A549 (cell line): ENCODE measurements at regions not wholly inside any gene's neighbourhood (a gene's known extent, or its start where the extent isn't known, plus 50 kb on each side); places are given as distances from the start of the nearest gene placed in this dataset.
"Not testable (repeated sequence)": the region's sequence is repeated elsewhere in the genome, so short reads cannot be mapped to it uniquely, and the experiment has no call there.

Experiments used
- ATAC-seq, 2 experiments: fragments of 200-7000 bp in 1 of 2; fragments of >200 bp in 1 of 2; cut with Nextera tagmentation in 1 of 2; cut with Tn5 transposase in 1 of 2; 3 replicates each; pipeline versions ENCODE4 v1.8.0 to v1.9.1; 2018 to 2020; ENCODE audit warnings: mild to moderate bottlenecking in 1 of 2, moderate library complexity in 1 of 2
- CTCF ChIA-PET: fragments of 300-600 bp; sonication (Branson Sonifier 250); formaldehyde crosslinking; extraction: SDS; loops from one replicate; lab custom pipeline; 2021; ENCODE audit warnings: antibody characterized with exemption, inconsistent platforms; lab: Yijun Ruan, JAX
- POLR2A ChIA-PET: fragments of 350-600 bp; formaldehyde crosslinking; extraction: SDS; loops from one replicate; lab custom pipeline; 2021; ENCODE audit warnings: antibody characterized with exemption, inconsistent platforms; lab: Yijun Ruan, JAX
- DNase-seq, 2 experiments: peaks; one replicate each; pipeline versions ENCODE4 v3.0.0 to v3.0.0-alpha.2; 2011 to 2016; ENCODE audit warnings: low read depth in 1 of 2, low spot score in 1 of 2
- FAIRE-seq: peaks from 2 replicates; lab custom pipeline; 2011; peaks lifted over from hg19 to GRCh38; lab: Jason Lieb, UNC
- H3K27ac ChIP-seq, 2 experiments: fragments of >200 bp; sonication (Bioruptor Twin); formaldehyde crosslinking; 3 replicates each; pipeline ENCODE4 v1.5.1; 2016 to 2017
- H3K4me1 ChIP-seq: fragments of >200 bp; sonication (Bioruptor Twin); formaldehyde crosslinking; 3 replicates; pipeline ENCODE4 v1.6.1; 2016
- H3K4me2 ChIP-seq: fragments of >200 bp; sonication (Bioruptor Twin); formaldehyde crosslinking; 3 replicates; pipeline ENCODE4 v1.6.1; 2016
- H3K4me3 ChIP-seq: fragments of >200 bp; sonication (Bioruptor Twin); formaldehyde crosslinking; 3 replicates; pipeline ENCODE4 v1.5.1; 2016
- H3K9me3 ChIP-seq: fragments of >200 bp; sonication (Bioruptor Twin); formaldehyde crosslinking; 3 replicates; pipeline ENCODE4 v1.6.1; 2016
- BHLHE40 ChIP-seq: IDR thresholded peaks from 2 replicates; pipeline ENCODE4 v1.6.1; 2012; ENCODE audit warnings: low read depth, low read length, inconsistent platforms
- CBX2 ChIP-seq: fragments of 200-600 bp; sonication (generic); IDR thresholded peaks from 2 replicates; pipeline ENCODE4 v1.6.1; 2016; ENCODE audit warnings: low read depth, mild to moderate bottlenecking, borderline replicate concordance
- CEBPB ChIP-seq, 2 experiments: fragments of >200 bp in 1 of 2; sonication (Bioruptor Twin) in 1 of 2; formaldehyde crosslinking in 1 of 2; IDR thresholded peaks; 2 replicates each; pipeline ENCODE4 v1.6.1; 2012 to 2016
- EP300 ChIP-seq, 2 experiments: fragments of >200 bp; sonication (Bioruptor Twin); formaldehyde crosslinking; IDR thresholded peaks; 2 replicates in 1 of 2; 3 replicates in 1 of 2; pipeline ENCODE4 v1.6.1; 2016 to 2017
- ESRRA ChIP-seq: fragments of 150-350 bp; IDR thresholded peaks from 2 replicates; pipeline ENCODE4 v1.6.1; 2014; ENCODE audit warnings: mild to moderate bottlenecking, low read length, borderline replicate concordance
- FOSL2 ChIP-seq, 2 experiments: fragments of 450-650 bp in 1 of 2; fragments of >200 bp in 1 of 2; sonication (Bioruptor Twin) in 1 of 2; formaldehyde crosslinking; IDR thresholded peaks; 2 replicates each; pipeline versions ENCODE4 v1.5.0 to v1.6.1; 2016 to 2020; ENCODE audit warnings: mild to moderate bottlenecking in 1 of 2, moderate library complexity in 1 of 2
- FOXS1 ChIP-seq: fragments of 250-450 bp; sonication (Bioruptor Pico); IDR thresholded peaks from 2 replicates; pipeline ENCODE4 v1.5.0; 2020; ENCODE audit warnings: mild to moderate bottlenecking, moderate library complexity
- GATA3 ChIP-seq: IDR thresholded peaks from 2 replicates; pipeline ENCODE4 v1.6.1; 2012; ENCODE audit warnings: borderline replicate concordance
- HDAC2 ChIP-seq: fragments of 200-600 bp; sonication (generic); IDR thresholded peaks from 2 replicates; pipeline ENCODE4 v1.6.1; 2016
- HOXA7 ChIP-seq: fragments of 250-450 bp; sonication (Bioruptor Pico); IDR thresholded peaks from 2 replicates; pipeline ENCODE4 v1.5.0; 2020; ENCODE audit warnings: mild to moderate bottlenecking, moderate library complexity
- HOXB13 ChIP-seq: fragments of 250-450 bp; sonication (Bioruptor Pico); IDR thresholded peaks from 2 replicates; pipeline ENCODE4 v1.5.0; 2020; ENCODE audit warnings: low read depth, mild to moderate bottlenecking, moderate library complexity
- HOXB5 ChIP-seq: fragments of 250-450 bp; sonication (Bioruptor Pico); IDR thresholded peaks from 2 replicates; pipeline ENCODE4 v1.5.0; 2020; ENCODE audit warnings: mild to moderate bottlenecking, moderate library complexity
- KDM1A ChIP-seq: fragments of 200-600 bp; sonication (generic); IDR thresholded peaks from 2 replicates; pipeline ENCODE4 v1.6.1; 2016; ENCODE audit warnings: low read depth, mild to moderate bottlenecking
- MYC ChIP-seq: IDR thresholded peaks from 2 replicates; pipeline ENCODE4 v1.6.1; 2012; ENCODE audit warnings: mild to moderate bottlenecking, inconsistent platforms, low read length, improper control_type of control experiment, borderline replicate concordance
- NR3C1 ChIP-seq: fragments of >200 bp; sonication (Bioruptor Twin); formaldehyde crosslinking; IDR thresholded peaks from 3 replicates; pipeline ENCODE4 v1.6.1; 2017
- POLR2A ChIP-seq: IDR thresholded peaks from 2 replicates; pipeline ENCODE4 v1.6.1; 2012; ENCODE audit warnings: mild to moderate bottlenecking, low read length
- POLR2AphosphoS2 ChIP-seq: conservative IDR thresholded peaks from 2 replicates; pipeline ENCODE4 v1.6.1; 2012; ENCODE audit warnings: low read length, improper control_type of control experiment, inconsistent platforms
- RAD21 ChIP-seq, 2 experiments: fragments of >200 bp in 1 of 2; sonication (Bioruptor Twin) in 1 of 2; formaldehyde crosslinking in 1 of 2; IDR thresholded peaks in 1 of 2; conservative IDR thresholded peaks in 1 of 2; 2 replicates in 1 of 2; 3 replicates in 1 of 2; pipeline ENCODE4 v1.6.1; 2012 to 2018; ENCODE audit warnings: inconsistent platforms in 1 of 2
- RCOR1 ChIP-seq: fragments of 150-350 bp; IDR thresholded peaks from 2 replicates; pipeline ENCODE4 v1.6.1; 2014; ENCODE audit warnings: antibody characterized with exemption, low read length, low read depth
- RNF2 ChIP-seq: fragments of 200-600 bp; sonication (generic); IDR thresholded peaks from 2 replicates; pipeline ENCODE4 v1.6.1; 2016; ENCODE audit warnings: low read depth, mild to moderate bottlenecking, antibody characterized with exemption, moderate library complexity, borderline replicate concordance
- TP53 ChIP-seq: fragments of 250-450 bp; sonication (Bioruptor Pico); IDR thresholded peaks from 2 replicates; pipeline ENCODE4 v1.5.0; 2021; ENCODE audit warnings: mild to moderate bottlenecking, moderate library complexity
- ZFP36 ChIP-seq: fragments of 450-650 bp; IDR thresholded peaks from 2 replicates; pipeline ENCODE4 v1.6.1; 2014; ENCODE audit warnings: borderline replicate concordance; ENCODE audit not compliant: partially characterized antibody
- ZSCAN20 ChIP-seq: fragments of 250-450 bp; sonication (Bioruptor Pico); IDR thresholded peaks from 2 replicates; pipeline ENCODE4 v1.8.0; 2022; ENCODE audit warnings: mild to moderate bottlenecking, moderate library complexity
- WGBS: methylation state at CpG from one replicate; pipeline ENCODE4 v1.1.6; 2017; ENCODE audit errors: missing lambda C conversion rate; 5-methylcytosine and 5-hydroxymethylcytosine counted together
- TF ChIP-seq, protein P1 (sequence below): fragments of 200-600 bp; sonication (generic); IDR thresholded peaks from 2 replicates; pipeline ENCODE4 v1.6.1; 2016; ENCODE audit warnings: antibody characterized with exemption, mild to moderate bottlenecking, moderate library complexity
- TF ChIP-seq, protein P2 (sequence below): fragments of 450-650 bp; IDR thresholded peaks from 2 replicates; pipeline ENCODE4 v1.6.1; 2014; ENCODE audit warnings: antibody characterized with exemption
- TF ChIP-seq, protein P3 (sequence below): fragments of 250-450 bp; sonication (Bioruptor Pico); IDR thresholded peaks from 2 replicates; pipeline ENCODE4 v1.5.0; 2021; ENCODE audit warnings: mild to moderate bottlenecking, moderate library complexity, borderline replicate concordance
- TF ChIP-seq, protein P4 (sequence below): IDR thresholded peaks from 2 replicates; pipeline ENCODE4 v1.6.1; 2012

DNA sequence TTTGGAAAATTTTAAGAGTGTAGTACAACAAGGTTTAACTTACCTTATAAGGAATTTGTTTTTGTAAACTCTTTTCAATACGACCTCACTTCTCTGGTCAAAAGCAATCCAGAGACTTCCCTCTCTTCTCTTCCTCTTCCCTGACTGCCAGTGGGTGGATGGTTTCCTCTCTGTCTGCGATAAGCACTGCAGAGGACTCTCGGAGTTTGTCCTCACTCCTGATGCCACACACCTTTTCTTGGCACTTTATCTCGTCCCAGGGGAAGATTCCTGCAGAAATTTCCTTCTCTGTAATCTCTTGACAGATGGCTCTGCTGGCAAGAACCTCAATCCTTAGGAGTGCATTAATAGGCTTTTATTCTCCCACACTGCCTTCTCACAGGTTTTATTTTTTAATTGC, 641.6 kb downstream of the NR2F1-AS1 start:
- Histone ChIP-seq H3K27ac (peak overlapping the region; percentile 5 to 71; a peak in 3 of 6 replicates), H3K4me3 (no peak overlapping the region), H3K9me3 (no peaks in the 10 kb centered on the region), H3K4me1 (peaks cover 6% of the 10 kb centered on the region), H3K4me2 (peak overlapping the region; percentile 19; the same call in 2 of the 3 replicates)
- DNase-seq (peak in 1 of 2 experiments; percentile 12), FAIRE-seq (no peak), ATAC-seq (no peak; a peak in 1 of 6 replicates)
- ChIA-PET CTCF (no interaction called here), POLR2A (no interaction called here)
- WGBS, result 31% methylated on average over 4 of the region's 4 CpGs
- TF ChIP-seq, protein P1, sequence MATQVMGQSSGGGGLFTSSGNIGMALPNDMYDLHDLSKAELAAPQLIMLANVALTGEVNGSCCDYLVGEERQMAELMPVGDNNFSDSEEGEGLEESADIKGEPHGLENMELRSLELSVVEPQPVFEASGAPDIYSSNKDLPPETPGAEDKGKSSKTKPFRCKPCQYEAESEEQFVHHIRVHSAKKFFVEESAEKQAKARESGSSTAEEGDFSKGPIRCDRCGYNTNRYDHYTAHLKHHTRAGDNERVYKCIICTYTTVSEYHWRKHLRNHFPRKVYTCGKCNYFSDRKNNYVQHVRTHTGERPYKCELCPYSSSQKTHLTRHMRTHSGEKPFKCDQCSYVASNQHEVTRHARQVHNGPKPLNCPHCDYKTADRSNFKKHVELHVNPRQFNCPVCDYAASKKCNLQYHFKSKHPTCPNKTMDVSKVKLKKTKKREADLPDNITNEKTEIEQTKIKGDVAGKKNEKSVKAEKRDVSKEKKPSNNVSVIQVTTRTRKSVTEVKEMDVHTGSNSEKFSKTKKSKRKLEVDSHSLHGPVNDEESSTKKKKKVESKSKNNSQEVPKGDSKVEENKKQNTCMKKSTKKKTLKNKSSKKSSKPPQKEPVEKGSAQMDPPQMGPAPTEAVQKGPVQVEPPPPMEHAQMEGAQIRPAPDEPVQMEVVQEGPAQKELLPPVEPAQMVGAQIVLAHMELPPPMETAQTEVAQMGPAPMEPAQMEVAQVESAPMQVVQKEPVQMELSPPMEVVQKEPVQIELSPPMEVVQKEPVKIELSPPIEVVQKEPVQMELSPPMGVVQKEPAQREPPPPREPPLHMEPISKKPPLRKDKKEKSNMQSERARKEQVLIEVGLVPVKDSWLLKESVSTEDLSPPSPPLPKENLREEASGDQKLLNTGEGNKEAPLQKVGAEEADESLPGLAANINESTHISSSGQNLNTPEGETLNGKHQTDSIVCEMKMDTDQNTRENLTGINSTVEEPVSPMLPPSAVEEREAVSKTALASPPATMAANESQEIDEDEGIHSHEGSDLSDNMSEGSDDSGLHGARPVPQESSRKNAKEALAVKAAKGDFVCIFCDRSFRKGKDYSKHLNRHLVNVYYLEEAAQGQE, result no peak
- TF ChIP-seq HOXB5 (no peak), POLR2AphosphoS2 (no peak), TP53 (CRISPR knock-in tag) (no peak), RAD21 (conservative IDR thresholded peaks at IDR 0.05 in 1 of 2, IDR thresholded peaks at IDR 0.05 in 1 of 2) (no peak), HOXB13 (CRISPR knock-in tag) (no peak), ZFP36 (no peak), MYC (no peak), CBX2 (no peak), FOXS1 (no peak), CEBPB (IDR thresholded peaks at IDR 0.05) (no peak), RNF2 (no peak), EP300 (IDR thresholded peaks at IDR 0.05) (no peak), HOXA7 (CRISPR knock-in tag) (no peak), ESRRA (no peak), BHLHE40 (no peak)

DNA sequence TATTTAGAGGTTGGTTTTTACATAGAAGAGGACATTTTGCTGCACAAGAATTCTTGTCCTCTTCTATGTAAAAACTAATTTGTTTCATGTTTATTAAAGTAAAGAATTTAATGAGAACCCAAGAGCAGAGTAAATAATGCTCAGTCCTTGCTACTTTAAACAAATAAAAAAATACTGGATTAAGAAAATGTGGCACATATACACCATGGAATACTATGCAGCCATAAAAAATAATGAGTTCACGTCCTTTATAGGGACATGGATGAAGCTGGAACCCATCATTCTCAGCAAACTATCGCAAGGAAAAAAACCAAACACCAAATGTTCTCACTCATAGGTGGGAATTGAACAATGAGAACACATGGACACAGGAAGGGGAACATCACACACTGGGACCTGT, 643.6 kb downstream of the NR2F1-AS1 start:
- H3K9me3 ChIP-seq, H3K27ac ChIP-seq, H3K4me1 ChIP-seq, H3K4me2 ChIP-seq, ATAC-seq, FAIRE-seq, POLR2A ChIA-PET, DNase-seq, H3K4me3 ChIP-seq: not testable (repeated sequence)
- CTCF ChIA-PET, result interaction anchor here (0.6 kb wide), 1 partner anchor 392 kb away, joined by 3 read pairs; no protein-coding TSS in a partner anchor
- TF ChIP-seq KDM1A (peak; percentile 77), HDAC2 (0 out of 2 replicates have a peak, but pooled peaks have one; percentile 60)
- WGBS, result 73% methylated on average over 2 of the region's 2 CpGs

DNA sequence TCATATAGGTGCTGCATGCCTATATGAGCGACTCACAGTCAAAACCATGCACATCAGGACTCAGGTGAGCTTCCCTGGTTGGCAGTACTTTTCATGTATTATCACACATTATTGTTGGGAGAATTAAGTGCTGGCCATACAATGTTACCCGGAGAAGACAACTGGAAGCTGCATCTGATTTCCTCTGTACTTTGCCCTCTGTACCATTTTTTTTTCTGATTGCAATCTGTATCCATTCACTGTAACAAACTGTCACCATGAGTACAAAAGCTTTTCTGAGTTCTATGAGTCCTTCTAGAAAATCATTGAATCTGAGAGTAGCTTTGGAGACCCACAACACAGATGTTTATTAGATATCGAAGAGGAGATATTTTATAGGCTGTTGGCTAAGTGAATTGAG, 651.0 kb downstream of the NR2F1-AS1 start:
- POLR2A ChIA-PET, result no interaction called here
- Histone ChIP-seq H3K4me3 (no peak overlapping the region), H3K27ac (no peak overlapping the region), H3K4me1 (peaks cover 6% of the 10 kb centered on the region; the same call in 1 of the 3 replicates)
- FAIRE-seq (no peak), DNase-seq (no peak)
- CTCF ChIA-PET, result interaction anchor here (1.8 kb wide), 1 partner anchor 19 kb away, joined by 4 read pairs; no protein-coding TSS in a partner anchor
- TF ChIP-seq, protein P2, sequence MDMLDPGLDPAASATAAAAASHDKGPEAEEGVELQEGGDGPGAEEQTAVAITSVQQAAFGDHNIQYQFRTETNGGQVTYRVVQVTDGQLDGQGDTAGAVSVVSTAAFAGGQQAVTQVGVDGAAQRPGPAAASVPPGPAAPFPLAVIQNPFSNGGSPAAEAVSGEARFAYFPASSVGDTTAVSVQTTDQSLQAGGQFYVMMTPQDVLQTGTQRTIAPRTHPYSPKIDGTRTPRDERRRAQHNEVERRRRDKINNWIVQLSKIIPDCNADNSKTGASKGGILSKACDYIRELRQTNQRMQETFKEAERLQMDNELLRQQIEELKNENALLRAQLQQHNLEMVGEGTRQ, result no peak
- TF ChIP-seq, protein P3, sequence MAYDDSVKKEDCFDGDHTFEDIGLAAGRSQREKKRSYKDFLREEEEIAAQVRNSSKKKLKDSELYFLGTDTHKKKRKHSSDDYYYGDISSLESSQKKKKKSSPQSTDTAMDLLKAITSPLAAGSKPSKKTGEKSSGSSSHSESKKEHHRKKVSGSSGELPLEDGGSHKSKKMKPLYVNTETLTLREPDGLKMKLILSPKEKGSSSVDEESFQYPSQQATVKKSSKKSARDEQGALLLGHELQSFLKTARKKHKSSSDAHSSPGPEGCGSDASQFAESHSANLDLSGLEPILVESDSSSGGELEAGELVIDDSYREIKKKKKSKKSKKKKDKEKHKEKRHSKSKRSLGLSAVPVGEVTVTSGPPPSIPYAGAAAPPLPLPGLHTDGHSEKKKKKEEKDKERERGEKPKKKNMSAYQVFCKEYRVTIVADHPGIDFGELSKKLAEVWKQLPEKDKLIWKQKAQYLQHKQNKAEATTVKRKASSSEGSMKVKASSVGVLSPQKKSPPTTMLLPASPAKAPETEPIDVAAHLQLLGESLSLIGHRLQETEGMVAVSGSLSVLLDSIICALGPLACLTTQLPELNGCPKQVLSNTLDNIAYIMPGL, result no peak
- TF ChIP-seq BHLHE40, result no peak
- TF ChIP-seq RCOR1, result no peak
- TF ChIP-seq, protein P4, sequence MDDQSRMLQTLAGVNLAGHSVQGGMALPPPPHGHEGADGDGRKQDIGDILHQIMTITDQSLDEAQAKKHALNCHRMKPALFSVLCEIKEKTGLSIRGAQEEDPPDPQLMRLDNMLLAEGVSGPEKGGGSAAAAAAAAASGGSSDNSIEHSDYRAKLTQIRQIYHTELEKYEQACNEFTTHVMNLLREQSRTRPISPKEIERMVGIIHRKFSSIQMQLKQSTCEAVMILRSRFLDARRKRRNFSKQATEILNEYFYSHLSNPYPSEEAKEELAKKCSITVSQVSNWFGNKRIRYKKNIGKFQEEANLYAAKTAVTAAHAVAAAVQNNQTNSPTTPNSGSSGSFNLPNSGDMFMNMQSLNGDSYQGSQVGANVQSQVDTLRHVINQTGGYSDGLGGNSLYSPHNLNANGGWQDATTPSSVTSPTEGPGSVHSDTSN, result no peak
- TF ChIP-seq ESRRA, result no peak
- no peak for TF ChIP-seq FOSL2 (IDR thresholded peaks at IDR 0.05)
- TF ChIP-seq FOSL2 (CRISPR knock-in tag; IDR thresholded peaks at IDR 0.05), result no peak
- no peak for TF ChIP-seq TP53 (CRISPR knock-in tag)
- no peak for TF ChIP-seq NR3C1
- no peak for TF ChIP-seq POLR2AphosphoS2
- no peak for TF ChIP-seq MYC
- TF ChIP-seq HOXB5, result no peak
- no peak for TF ChIP-seq EP300 (IDR thresholded peaks at IDR 0.05)
- TF ChIP-seq GATA3, result no peak
- no peak for TF ChIP-seq POLR2A
- no peak for TF ChIP-seq ZSCAN20
- TF ChIP-seq, all 56 proteins: peak for 0
- 62% methylated on average over 3 of the region's 3 CpGs for WGBS
- ATAC-seq, result no peak
- Histone ChIP-seq H3K9me3 (no peaks in the 10 kb centered on the region), H3K4me2 (no peak overlapping the region)
